ENCODE measurements at regions not wholly inside any gene's neighbourhood (a gene's known extent, or its start where the extent isn't known, plus 50 kb on each side); places are given as distances from the start of the nearest gene placed in this dataset.
"Not testable (repeated sequence)": the region's sequence is repeated elsewhere in the genome, so short reads cannot be mapped to it uniquely, and the experiment has no call there.

DNA sequence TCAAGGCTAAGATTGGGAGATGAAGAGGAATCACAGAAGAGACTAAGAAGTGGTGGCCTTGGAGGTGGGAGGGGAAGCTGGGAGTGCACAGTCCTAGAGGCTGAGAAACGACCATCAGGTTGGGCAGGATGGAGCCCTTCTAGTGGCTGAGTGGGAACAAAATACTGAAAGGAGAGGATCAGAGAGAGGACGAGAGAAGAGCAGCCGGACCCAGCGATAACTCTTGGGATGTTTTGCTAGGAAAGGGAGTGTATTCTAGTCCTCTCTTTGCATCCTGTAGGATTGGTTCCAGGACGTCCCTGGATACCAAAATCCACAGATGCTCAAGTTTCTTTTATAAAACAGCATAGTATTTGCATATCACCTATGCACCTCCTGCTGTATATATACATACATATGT, 143.8 kb downstream of the CRLF3 start:
- H3K9ac ChIP-seq (ENCODE audit: low read length); H3K27me3 ChIP-seq (replicated peaks; ENCODE audit: insufficient read depth, low read length); H3K9me2 ChIP-seq (replicated peaks; ENCODE audit: insufficient read depth, low read length); H3K9me3 ChIP-seq (replicated peaks; ENCODE audit: insufficient read depth, low read length); H4K20me1 ChIP-seq (ENCODE audit: insufficient read depth, low read length); H3F3A ChIP-seq (ENCODE audit: insufficient read depth, low read length); H3K27ac ChIP-seq (ENCODE audit: low read length); H3K4me1 ChIP-seq (ENCODE audit: low read length); H3K36me3 ChIP-seq (replicated peaks; ENCODE audit: insufficient read depth, low read length); H2AFZ ChIP-seq (ENCODE audit: low read length); H3K4me3 ChIP-seq (ENCODE audit: low read length); H3K4me2 ChIP-seq (ENCODE audit: low read depth, low read length); H3K79me2 ChIP-seq (ENCODE audit: low read length); DNase-seq: not testable (repeated sequence)

GRCh38 chr17:30677550-30678249, 146.8 kb downstream of the CRLF3 start:
- H3F3A ChIP-seq (ENCODE audit: insufficient read depth, low read length) = no peaks in the 10 kb centered on the region
- H3K4me2 ChIP-seq (ENCODE audit: low read depth, low read length) = no peak overlapping the region
- no peak overlapping the region for H2AFZ ChIP-seq (ENCODE audit: low read length)
- H3K79me2 ChIP-seq (ENCODE audit: low read length) = no peaks in the 10 kb centered on the region
- no peaks in the 10 kb centered on the region for H4K20me1 ChIP-seq (ENCODE audit: insufficient read depth, low read length)
- no peaks in the 10 kb centered on the region for H3K4me1 ChIP-seq (ENCODE audit: low read length)
- H3K9me3 ChIP-seq (replicated peaks; ENCODE audit: insufficient read depth, low read length) = no peaks in the 10 kb centered on the region
- no peak overlapping the region for H3K4me3 ChIP-seq (ENCODE audit: low read length)
- no peak overlapping the region for H3K9ac ChIP-seq (ENCODE audit: low read length)
- H3K9me2 ChIP-seq (replicated peaks; ENCODE audit: insufficient read depth, low read length) = no peaks in the 10 kb centered on the region
- H3K27me3 ChIP-seq (replicated peaks; ENCODE audit: insufficient read depth, low read length) = no peaks in the 10 kb centered on the region
- no peak overlapping the region for H3K27ac ChIP-seq (ENCODE audit: low read length)
- H3K36me3 ChIP-seq (replicated peaks; ENCODE audit: insufficient read depth, low read length) = no peaks in the 10 kb centered on the region
- no peak for DNase-seq
- TF ChIP-seq EZH2phosphoT487 (IDR thresholded peaks at IDR 0.05; ENCODE audit: low read length) (no peak), EZH2 (optimal IDR thresholded peaks at IDR 0.05; ENCODE audit: low read depth, low read length) (no peak)
- TF ChIP-seq, protein P1, sequence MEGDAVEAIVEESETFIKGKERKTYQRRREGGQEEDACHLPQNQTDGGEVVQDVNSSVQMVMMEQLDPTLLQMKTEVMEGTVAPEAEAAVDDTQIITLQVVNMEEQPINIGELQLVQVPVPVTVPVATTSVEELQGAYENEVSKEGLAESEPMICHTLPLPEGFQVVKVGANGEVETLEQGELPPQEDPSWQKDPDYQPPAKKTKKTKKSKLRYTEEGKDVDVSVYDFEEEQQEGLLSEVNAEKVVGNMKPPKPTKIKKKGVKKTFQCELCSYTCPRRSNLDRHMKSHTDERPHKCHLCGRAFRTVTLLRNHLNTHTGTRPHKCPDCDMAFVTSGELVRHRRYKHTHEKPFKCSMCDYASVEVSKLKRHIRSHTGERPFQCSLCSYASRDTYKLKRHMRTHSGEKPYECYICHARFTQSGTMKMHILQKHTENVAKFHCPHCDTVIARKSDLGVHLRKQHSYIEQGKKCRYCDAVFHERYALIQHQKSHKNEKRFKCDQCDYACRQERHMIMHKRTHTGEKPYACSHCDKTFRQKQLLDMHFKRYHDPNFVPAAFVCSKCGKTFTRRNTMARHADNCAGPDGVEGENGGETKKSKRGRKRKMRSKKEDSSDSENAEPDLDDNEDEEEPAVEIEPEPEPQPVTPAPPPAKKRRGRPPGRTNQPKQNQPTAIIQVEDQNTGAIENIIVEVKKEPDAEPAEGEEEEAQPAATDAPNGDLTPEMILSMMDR (IDR thresholded peaks at IDR 0.05; ENCODE audit: low read length) = no peak

DNA sequence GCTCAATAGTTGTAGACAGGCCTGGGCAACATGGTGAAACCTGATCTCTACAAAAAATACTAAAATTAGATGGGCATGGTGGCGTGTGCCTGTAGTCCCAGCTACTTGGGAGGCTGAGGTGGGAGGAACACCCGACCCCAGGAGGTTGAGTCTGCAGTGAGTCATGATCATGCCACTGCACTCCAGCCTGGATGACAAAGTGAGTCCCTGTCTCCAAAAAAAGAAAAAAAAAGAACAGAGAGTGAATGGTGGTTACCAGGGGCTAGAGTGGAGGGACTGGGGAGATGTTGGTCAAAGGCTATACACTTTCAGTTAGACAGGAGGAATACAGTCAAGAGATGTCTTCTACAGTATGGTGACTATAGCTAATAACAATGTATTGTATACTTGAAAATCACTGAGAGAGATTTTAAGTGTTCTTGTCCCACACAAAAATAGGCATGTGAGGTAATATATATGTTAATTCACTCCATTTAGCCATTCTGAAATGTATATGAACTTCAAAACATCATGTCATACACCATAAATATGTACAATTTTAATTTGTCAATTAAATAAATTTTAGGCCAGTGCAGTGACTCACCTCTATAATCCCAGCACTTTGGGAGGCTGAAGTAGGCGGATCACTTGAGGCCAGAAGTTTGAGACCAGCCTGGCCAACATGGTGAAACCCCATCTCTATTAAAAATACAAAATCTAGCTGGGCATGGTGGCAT, 148.6 kb downstream of the CRLF3 start:
- DNase-seq = not testable (repeated sequence)

DNA sequence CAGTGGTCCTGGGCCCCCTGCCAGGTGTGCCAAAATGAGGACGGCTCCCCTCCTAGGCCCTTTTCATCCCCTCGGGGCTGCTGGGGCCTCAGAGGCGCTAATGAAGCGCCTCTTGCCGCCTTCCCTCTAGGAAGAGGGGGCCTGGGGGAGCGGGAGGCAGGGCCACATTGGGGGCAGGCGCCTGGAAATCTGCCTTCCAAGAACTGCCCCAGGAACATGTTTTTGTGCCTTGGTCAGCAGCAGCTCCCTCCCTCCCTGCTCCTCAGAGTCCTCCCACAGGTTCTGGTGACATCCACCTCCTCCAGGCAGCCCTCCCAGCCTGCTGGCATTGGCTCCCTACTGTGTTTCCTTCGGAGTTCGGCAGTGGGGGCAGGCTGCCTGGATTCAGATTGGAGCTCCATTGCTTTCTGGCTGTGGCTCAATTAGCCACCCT, 155.3 kb downstream of the CRLF3 start:
- H3K4me1 ChIP-seq (ENCODE audit: low read length); DNase-seq; H3K9ac ChIP-seq (ENCODE audit: low read length); H3F3A ChIP-seq (ENCODE audit: insufficient read depth, low read length); H4K20me1 ChIP-seq (ENCODE audit: insufficient read depth, low read length); H3K4me3 ChIP-seq (ENCODE audit: low read length); H3K27me3 ChIP-seq (replicated peaks; ENCODE audit: insufficient read depth, low read length); H3K79me2 ChIP-seq (ENCODE audit: low read length); H3K36me3 ChIP-seq (replicated peaks; ENCODE audit: insufficient read depth, low read length); H3K27ac ChIP-seq (ENCODE audit: low read length); H2AFZ ChIP-seq (ENCODE audit: low read length); H3K9me3 ChIP-seq (replicated peaks; ENCODE audit: insufficient read depth, low read length); H3K4me2 ChIP-seq (ENCODE audit: low read depth, low read length); H3K9me2 ChIP-seq (replicated peaks; ENCODE audit: insufficient read depth, low read length): not testable (repeated sequence)

More for the DNA sequence above, 148.6 kb downstream of the CRLF3 start:
- not testable (repeated sequence) for H3F3A ChIP-seq (ENCODE audit: insufficient read depth, low read length); H3K79me2 ChIP-seq (ENCODE audit: low read length); H3K9ac ChIP-seq (ENCODE audit: low read length); H3K27me3 ChIP-seq (replicated peaks; ENCODE audit: insufficient read depth, low read length); H3K4me2 ChIP-seq (ENCODE audit: low read depth, low read length); H3K9me3 ChIP-seq (replicated peaks; ENCODE audit: insufficient read depth, low read length); H3K27ac ChIP-seq (ENCODE audit: low read length); H3K9me2 ChIP-seq (replicated peaks; ENCODE audit: insufficient read depth, low read length); H2AFZ ChIP-seq (ENCODE audit: low read length); H4K20me1 ChIP-seq (ENCODE audit: insufficient read depth, low read length); H3K4me3 ChIP-seq (ENCODE audit: low read length); H3K4me1 ChIP-seq (ENCODE audit: low read length); H3K36me3 ChIP-seq (replicated peaks; ENCODE audit: insufficient read depth, low read length)

DNA sequence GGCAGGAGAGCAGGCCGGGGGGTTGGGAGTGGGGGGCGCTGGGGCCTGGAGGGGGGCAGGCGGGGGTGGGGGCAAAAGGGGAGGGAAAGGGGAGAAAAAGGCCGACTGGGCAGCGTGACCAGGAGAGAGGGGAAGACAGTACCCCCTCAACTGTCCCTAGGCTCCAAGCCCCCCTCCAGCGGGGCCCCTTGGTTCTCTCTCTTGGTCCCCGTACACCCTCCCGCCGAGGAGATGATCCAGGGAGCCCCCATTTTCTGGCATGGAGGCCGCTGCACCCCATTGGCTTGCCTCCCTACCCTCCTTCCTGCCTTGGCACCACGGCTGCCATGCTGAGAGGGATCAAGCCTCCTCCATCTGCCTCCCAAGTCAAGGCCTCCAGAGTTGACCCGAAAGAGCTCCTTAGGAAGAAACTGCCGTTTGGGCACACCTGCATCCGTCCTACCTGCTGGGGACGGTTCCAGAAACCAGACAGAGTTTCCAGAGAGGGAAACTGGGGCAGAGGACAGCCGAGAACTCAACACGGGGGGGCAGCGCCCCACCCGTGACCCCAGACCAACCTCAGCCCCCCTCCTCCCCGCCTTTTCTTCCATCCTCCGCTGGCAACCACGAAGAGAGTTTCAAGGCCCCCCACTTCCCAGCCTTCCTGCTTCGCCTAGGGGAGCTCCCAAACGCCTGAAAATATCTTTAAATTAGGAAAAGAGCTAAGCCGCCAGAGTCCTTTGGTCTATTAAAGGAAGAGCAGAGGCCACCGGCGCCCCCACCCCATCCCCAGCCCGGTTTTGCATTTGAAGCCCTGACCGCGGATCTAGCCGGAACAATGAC, 155.9 kb downstream of the CRLF3 start:
- H3K27me3 ChIP-seq (replicated peaks; ENCODE audit: insufficient read depth, low read length); H3K79me2 ChIP-seq (ENCODE audit: low read length); H2AFZ ChIP-seq (ENCODE audit: low read length); H3K4me2 ChIP-seq (ENCODE audit: low read depth, low read length); H3K4me3 ChIP-seq (ENCODE audit: low read length); DNase-seq; H3K4me1 ChIP-seq (ENCODE audit: low read length); H3K9me2 ChIP-seq (replicated peaks; ENCODE audit: insufficient read depth, low read length); H3F3A ChIP-seq (ENCODE audit: insufficient read depth, low read length); H3K27ac ChIP-seq (ENCODE audit: low read length); H3K9ac ChIP-seq (ENCODE audit: low read length); H3K36me3 ChIP-seq (replicated peaks; ENCODE audit: insufficient read depth, low read length); H3K9me3 ChIP-seq (replicated peaks; ENCODE audit: insufficient read depth, low read length); H4K20me1 ChIP-seq (ENCODE audit: insufficient read depth, low read length): not testable (repeated sequence)

DNA sequence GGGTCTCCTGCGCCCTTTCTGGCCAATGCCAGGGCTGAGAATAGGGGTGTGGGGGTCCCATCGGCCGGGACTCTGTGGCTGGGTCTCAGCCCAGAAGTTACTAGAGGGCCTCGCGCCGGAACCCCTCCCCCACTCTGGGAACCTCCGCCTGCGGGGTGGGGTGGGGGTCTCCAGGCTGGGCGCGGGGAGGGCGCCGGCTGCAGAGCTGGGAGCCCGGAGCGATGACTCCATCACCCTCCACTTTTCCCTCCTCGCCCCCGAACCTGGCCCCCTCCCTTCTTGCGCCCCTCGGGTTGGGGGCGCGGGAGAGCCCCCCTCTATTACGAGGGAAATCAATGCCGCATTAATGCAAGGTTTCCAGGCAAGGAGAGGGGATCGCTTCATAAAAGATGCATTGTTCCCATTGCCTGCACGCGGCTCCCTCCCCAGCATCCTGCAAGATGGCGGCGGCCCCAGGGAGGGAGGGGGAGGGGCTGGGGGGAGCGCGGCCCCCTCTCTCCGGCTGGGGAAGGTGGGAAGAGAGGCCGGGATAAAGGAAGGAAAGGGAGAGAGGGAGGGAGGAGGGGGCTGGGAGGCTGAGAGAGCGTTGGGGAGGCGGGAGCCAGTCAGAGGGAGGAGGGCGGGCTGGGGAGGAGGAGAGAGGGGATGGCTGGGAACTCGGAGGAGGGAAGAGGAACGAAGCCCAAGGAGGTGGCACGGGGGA, 156.7 kb downstream of the CRLF3 start:
- not testable (repeated sequence) for DNase-seq; H3K36me3 ChIP-seq (replicated peaks; ENCODE audit: insufficient read depth, low read length); H3K27ac ChIP-seq (ENCODE audit: low read length); H3K9ac ChIP-seq (ENCODE audit: low read length); H4K20me1 ChIP-seq (ENCODE audit: insufficient read depth, low read length); H3F3A ChIP-seq (ENCODE audit: insufficient read depth, low read length); H3K27me3 ChIP-seq (replicated peaks; ENCODE audit: insufficient read depth, low read length); H3K4me1 ChIP-seq (ENCODE audit: low read length); H3K4me2 ChIP-seq (ENCODE audit: low read depth, low read length); H3K4me3 ChIP-seq (ENCODE audit: low read length); H3K9me3 ChIP-seq (replicated peaks; ENCODE audit: insufficient read depth, low read length); H2AFZ ChIP-seq (ENCODE audit: low read length); H3K9me2 ChIP-seq (replicated peaks; ENCODE audit: insufficient read depth, low read length); H3K79me2 ChIP-seq (ENCODE audit: low read length)

All from MM.1S (cell line).